GM20431 (cell line): ENCODE measurements at regions not wholly inside any gene's neighbourhood (a gene's known extent, or its start where the extent isn't known, plus 50 kb on each side); places are given as distances from the start of the nearest gene placed in this dataset.

ENCODE experiments used
- in situ Hi-C: fragments of 300-500 bp; cut with MseI, MboI; formaldehyde crosslinking; loops from one replicate; pipeline ENCODE4 v1.15.0; 2020; ENCODE audit warnings: low sequenced_read_pairs; ENCODE audit not compliant: unreplicated experiment

DNA sequence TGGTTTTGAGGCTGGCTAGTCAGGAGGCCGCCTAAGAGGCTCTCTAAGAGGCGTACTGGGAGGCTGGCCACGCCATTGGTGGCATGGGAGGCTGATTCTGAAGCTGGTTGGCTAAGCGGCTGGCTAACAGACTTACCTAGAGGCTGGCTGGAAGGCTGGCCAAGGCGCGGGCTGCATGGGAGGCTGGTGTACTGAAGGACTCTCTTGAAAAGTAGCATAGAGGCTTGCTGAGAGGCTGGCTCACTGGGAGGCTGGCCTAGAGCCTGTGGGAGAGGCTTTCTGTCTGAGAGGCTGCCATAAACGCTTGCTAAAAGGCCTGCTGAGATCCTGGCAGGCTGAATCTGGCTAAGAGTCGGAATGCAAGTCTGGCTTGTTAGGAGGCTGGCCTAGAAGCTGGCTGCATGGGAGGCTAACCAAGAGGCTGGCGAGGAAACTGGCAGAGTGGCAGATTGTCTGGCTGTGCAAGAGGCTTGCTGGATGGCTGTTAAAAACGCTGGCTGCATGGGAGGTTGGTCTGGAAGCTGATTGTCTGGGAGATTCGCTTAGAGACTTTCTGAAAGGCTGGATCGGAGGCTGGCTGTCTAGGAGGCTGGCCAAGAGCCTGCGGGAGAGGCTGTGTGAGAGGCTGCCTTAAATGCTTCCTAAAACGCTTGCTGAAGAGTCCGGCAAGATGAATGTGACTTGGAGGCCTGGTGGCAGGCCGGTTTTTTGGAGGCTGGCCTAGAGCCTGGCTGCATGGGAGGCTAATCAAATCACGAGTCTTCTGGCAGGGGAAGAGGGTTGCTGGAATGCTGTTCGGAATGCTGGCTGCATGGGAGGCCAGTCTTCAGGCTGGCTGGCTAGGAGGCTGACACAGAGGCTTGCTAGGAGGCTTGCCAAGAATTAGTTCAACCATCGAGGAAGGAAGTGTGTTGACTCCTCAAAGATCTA lies 134.2 kb downstream of the OR13A1 start:
- in situ Hi-C loops: no loop called here

DNA sequence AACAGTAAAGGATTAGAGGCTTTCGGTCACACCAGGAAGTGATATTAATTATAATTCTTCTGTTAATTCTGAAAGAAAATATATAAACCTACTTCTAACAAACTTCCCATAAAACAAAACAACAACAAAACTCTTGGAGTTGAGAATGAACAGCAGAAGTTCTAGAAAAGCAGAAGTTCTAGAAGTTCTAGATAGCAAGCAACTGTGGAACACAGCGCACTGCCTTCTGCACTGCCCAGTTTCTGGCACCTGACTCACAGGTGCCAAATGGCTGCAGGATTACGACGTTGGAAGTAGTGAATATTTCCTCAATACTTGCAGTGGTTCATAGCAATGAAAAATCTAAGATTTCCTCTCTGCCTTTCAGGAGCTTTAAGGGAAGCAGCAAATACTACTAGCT lies 132.2 kb downstream of the OR13A1 start:
- in situ Hi-C loops: no loop called here

DNA sequence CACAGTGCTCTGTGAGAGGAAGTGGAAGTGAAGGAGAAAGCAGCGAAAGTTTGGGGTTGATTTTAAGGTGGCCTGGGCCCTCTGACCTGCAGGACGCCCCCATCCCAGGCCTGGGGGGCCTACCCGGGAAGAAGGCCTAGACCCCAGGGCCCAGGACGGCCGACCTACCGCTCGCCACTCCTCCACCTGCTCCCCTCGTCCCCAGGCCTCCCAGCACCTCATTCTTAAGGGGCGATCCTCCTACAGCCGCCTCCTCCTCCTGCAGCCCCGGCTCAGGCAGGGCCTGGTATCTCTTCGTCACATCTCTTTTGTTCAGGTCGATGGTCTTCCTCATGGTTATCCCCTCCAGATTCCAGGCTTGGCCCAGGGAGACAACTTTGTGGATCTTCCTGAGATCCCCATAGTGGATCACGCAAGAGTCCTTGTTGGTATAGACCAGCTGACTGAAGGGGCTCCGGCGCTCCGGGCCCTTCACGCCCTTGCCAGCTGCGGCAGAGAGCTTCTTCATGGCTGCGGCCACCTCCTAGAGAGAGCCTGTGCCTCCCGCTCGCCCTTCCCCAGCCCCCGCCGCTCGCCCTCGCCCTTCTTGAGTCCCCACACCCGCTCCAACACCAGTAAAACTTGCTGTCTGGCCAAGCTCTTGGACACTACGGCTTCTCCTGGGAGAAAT lies 117.5 kb downstream of the OR13A1 start:
- in situ Hi-C loops: no loop called here

DNA sequence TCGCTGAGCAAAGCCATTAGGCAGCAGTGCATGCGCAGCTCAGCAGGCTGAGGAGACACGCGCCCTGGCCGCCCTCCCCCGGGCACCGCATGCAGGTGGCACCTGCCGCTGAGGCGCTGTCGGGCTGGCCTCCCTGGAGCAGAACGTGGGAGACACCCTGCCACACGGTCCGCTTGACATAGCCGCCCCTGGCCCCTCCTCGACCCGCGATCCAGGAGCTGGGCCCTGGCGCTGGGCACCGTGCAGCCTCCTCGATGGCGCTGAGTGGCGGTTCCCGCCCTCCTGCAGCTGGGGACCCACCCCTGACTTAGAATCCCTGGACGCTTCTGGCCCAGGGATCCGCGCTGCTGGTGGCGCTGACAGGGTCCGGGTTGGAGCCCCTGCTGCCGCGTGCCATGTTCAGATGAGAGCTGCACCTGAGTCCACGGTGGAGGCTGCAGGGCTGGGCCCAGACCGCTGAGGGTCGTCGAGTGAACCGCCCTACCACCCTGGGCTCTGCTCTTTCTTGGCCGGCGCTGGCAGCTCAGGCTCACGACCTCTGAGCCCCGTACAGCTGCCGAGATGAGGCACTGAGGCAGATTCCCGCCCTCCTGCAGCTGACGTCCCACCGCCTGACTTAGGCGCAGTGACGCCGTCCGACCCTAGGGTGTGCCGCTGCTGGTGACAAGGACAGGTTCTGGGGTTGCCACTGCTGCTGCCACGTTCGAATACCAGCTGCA lies 116.8 kb downstream of the OR13A1 start:
- in situ Hi-C loops: no loop called here

DNA sequence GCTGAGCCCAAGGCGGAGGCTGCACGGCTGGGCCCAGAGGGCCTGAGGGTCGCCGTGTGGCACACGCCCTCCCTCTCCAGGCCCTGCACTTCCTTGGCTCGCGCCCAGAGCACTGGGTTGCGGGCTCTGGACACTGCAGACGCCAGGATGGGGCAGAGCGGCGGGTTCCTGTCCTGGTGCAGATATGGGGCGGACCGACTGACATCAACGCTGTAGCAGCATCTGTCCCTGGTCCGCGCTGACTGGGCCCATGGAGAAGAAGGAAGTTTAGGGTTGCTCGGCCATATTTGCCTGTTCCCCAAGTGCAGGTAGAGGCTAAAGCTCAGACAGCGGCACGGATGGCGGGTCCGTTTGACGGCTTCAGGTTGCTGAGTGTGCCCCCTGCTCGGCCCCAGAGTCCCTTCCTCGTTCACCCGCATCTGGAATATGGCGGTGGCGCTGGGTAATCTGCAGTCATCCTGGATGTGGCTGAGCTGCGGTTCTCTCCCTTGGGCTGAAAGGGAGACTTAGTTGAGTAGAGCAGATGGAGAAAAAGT lies 116.1 kb downstream of the OR13A1 start:
- in situ Hi-C loops: no loop called here

DNA sequence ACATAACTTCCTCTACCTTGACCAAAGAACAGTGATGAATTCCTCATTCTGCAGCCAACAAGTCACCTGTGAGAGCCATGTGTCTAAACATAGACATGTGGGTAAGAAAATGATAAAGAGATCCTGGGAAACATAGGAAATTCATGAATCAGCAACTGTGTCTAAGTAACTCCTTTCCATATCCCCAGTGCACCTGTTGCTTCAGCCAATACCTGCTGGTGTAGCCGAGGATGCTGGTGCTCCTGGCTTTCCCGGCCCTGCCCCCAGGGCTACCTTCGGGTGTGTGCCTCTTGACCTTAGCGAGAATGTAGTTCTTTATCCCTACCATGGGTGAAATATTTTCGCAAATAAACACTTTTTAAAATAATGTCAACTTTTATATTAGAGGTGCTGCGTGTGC lies 114.1 kb downstream of the OR13A1 start:
- in situ Hi-C loops: no loop called here

DNA sequence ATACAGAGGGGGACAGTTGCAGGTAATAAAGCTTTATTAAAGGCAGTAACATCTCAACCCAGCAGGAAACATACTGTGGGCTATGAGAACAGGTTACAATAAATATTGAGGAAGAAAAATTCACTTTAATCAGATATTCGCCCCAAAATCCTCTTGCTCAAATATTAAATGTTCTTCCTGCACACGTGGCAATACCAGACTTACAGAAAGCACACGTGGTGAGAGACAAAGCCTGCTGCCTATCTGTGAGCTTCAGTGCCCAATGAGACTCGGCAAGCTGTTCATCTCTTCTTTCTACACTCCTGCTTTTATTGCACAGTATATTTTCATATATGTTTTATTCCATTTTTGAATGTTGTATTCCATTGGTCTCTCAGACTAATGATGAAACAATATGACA lies 113.2 kb downstream of the OR13A1 start:
- in situ Hi-C loops: no loop called here

DNA sequence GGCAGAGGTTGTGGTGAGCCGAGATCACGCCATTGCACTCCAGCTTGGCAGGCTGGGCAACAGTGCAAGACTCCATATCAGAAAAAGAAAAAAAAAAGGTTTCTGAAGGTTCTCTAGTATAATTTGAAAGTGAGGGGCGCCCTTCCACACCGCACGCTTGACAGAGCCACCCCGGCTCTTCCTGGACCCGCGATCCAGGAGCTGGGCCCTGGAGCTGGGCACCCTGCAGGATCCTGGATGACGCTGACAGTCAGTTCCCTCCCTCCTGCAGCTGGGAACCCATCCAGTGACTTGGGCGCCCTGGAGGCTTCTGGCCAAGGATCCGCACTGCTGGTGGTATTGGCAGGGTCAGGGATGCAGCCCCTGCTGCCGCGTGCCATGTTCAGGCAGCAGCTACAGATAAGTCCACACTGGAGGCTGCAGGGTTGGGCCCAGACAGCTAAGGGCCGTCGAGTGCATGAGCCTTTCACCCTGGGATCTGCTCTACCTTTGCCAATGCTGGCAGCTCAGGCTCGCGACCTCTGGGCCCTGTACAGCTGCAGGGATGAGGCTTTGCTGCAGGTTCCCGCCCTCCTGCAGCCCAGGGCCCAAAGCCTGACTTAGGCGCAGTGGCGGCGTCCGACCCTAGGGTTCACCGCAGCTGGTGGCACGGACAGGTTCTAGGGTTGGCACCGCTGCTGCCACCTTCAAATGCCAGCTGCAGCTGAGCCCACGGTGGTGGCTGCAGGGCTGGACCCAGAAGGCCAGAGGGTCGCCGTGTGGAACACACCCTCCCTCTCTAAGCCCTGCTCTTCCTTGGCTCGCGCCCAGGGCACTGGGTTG lies 110.2 kb downstream of the OR13A1 start:
- in situ Hi-C loops: no loop called here

DNA sequence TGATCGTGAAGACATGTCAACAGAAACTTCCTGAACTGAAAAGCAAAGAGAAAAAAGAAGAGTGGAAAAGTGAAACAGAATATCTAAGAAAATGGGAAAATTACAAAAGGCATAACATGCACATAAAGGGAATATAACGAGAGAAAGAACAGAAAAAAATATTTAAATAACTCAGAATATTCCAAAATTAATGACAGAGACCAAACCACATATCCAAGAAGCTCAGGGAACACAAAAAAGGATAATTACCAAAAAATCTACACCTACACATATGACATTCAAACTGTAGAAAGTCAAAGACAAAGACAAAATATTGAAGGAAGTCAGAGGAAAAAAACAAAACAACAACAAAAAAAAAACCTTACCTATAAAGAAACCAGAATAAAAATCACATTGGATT lies 105.5 kb downstream of the OR13A1 start:
- in situ Hi-C loops: no loop called here

DNA sequence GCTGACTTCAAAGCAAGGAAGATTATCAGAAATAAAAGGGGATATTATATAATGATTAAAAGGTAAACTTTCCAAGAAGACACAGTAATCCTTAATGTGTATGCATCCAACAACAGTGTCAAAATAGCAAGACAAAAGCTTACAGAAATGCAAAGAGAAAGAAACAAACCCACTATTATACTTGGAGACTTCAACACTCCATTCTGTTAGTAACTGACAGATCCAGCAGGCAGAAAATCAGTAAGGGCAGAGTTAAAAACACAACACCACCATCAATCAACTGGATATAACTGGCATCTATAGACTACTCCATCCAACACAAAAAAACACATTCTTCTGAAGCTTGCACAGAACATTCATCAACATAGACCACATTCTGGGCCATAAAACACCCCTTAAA lies 103.8 kb downstream of the OR13A1 start:
- in situ Hi-C loops: no loop called here

DNA sequence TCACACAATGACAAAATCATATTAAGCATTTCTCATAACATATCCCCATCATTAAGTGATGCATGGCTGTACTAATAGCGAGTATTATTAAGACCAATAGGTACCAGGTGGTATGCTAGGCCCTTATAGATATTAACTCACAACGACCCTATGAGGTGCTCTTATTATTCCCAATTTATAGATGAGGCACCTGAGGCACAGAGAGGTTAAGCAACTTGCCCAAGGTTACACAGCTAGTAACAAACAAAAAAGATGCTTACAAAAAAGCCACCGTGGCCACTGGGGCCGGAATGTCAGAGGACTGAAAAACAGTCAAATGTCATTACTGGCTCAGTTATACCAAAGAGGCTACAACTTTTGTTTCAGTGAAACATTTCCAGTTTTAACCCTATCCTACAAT lies 96.0 kb downstream of the OR13A1 start:
- in situ Hi-C loops: no loop called here

DNA sequence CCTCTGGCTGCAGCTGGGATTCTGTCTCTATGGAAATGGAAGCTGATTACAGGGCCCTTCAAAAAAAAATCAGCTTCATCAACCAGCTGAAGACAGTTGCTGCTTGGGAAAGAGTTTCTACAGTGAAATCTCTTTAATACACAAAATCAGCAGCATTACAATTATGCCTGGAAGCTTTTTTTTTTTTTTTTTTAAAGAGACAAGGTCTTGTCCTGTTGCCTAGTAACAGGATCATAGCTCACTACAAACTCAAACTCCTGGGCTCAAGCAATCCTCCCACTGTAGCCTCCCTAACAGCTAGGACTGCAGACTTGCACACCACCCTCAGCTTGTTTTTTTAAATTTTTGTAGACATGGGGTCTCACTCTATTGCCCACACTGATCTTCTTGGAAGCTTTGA lies 94.5 kb downstream of the OR13A1 start:
- in situ Hi-C loops: no loop called here

DNA sequence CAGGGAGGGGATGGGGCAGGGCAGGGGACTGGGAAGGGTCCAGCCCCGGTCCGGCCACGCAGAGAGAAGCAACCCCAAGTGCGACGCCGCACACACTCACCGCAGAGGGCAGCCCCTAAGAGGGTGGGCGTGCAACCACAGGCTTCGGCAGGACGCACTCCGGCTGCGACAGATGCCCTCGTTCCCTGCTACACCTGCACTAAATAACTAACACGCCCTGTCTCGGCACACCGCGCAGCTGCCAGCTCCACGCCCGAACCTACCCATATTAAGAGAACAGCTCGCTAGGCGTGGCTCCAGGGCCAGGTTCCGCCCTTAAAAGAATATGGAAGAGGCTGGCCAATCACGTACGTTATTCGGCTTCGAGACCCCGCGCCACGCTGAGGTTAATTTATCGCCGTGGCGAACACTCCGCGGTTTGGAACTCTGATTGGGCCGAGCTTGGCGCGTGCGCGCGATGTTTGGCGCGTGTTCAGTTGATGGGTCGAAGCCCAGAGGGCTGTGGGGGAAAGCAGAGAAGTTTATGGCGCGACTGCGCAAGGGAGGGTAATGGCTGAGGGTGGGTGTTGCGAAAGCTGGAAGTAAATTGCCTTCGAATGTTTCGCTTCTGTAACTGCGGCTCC lies 91.1 kb downstream of the OR13A1 start:
- in situ Hi-C loops: no loop called here

DNA sequence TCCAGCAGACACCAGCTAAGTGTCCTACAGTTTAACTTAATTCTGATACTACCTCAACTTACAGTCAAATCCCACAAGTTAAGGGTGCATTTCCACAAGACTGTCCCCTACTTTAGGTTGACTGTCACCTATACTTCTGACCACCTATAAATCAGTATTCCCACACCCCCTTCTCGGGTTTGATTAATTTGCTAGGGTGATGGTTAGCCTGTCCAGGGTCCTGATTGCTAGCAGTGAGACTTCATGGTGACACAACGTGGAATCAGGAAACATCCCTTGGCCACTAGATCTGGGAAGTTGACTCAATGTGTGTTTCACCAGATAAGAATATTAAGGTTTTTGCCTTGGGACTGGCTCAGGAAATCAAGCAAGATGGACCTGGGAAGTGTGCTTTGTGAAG lies 88.4 kb downstream of the OR13A1 start:
- in situ Hi-C loops: loop anchor here (25.0 kb wide), 2 partner anchors 785 to 1010 kb away; no protein-coding TSS in a partner anchor

DNA sequence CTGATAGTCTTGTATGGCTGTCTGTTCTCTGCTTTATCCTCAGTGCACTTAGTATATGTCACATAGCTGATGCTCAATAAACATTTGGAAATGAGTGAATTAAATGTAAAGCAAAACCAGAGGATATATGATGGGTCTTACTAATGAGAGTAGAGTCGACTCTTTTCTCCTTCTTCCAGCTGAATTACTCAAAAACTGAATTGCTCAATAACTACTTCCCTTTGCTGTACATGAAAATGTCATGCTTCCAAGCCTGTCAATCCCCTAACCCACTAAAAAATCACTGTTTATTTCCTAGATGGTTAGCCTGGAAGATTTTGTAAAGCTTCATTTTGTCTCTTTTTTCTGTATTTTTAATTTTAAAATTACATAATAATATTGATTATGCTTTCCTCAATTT lies 88.0 kb downstream of the OR13A1 start:
- in situ Hi-C loops: loop anchor here (25.0 kb wide), 2 partner anchors 785 to 1010 kb away; no protein-coding TSS in a partner anchor

DNA sequence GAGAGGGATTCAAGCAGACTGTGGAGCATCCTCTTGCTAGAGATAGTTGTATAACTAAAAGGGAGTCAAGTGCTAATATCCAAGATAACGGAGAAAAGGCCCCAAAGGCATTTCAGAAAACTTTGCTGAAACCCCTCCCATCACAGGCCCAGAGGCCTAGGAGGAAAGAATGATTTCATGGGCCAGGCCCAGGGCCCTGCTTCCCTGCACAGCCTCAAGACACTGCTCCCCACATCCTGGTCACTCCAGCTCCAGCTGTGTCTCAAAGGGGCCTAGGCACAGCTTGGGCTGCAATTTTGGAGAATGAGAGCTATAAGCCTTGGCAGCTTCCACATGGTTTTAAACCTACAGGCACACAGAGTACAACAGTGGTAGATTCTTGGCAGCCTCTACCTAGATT lies 85.6 kb downstream of the OR13A1 start:
- in situ Hi-C loops: loop anchor here (25.0 kb wide), 2 partner anchors 782 to 1007 kb away; no protein-coding TSS in a partner anchor

DNA sequence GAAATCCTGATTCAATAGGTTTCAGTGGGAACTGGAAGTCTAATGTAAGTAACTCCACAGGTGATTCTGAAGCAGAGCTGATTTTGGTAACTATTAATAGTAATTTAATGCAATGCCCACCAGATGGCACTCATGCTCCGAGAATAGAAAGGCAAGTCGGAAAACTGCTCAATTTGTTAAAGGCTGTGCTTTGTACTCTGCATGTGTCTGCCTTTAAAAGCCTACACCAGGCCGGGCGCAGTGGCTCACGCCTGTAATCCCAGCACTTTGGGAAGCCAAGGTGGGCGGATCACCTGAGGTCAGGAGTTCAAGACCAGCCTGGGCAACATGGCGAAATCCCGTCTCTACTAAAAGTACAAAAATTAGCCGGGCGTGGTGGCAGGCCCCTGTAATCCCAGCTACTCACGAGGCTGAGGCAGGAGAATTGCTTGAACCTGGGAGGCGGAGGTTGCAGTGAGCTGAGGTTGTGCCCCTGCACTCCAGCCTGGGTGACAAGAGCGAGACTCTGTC lies 80.1 kb downstream of the OR13A1 start:
- in situ Hi-C loops: loop anchor here (25.0 kb wide), 2 partner anchors 777 to 1002 kb away; no protein-coding TSS in a partner anchor

DNA sequence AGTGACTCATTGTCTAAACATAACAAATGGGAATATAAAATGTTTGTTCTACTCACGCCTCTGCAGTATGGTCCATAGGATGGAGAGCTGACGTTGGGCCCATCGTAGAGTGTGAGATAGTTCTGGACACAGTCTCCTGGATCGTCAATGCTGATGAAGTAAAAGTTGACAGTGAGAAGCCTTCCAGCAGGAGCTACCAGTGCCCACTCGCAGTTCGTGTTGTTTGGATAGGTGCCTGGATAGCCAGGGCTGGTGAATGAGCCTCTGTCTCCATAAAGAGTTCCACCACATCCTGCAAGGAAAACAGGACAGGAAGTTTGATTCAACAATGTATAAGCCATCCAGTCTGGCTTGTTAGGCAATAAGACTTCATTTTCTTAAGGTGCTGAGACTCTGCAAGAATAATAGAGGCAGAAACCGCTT lies 79.6 kb downstream of the OR13A1 start:
- in situ Hi-C loops: loop anchor here (25.0 kb wide), 2 partner anchors 776 to 1001 kb away; no protein-coding TSS in a partner anchor

DNA sequence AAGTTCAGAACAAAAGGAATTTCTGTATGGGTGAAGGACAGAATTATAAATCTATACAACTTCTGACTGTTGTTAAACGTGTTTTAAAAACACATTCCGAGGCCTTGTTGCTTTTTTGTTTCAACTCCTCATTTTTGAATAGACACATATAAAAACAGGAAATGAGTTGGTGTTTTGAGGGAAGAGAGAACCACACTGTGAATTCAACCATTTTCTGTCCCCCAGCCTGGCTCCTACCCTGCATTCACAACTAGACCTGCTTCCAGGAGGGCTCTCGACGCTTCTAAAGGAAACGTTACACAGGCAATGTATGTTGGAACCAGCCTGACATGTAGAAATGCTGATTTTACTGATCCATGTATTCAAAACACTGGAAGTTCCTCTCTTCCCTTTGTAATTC lies 76.5 kb downstream of the OR13A1 start:
- in situ Hi-C loops: loop anchor here (25.0 kb wide), 2 partner anchors 773 to 998 kb away; no protein-coding TSS in a partner anchor
